ENCODE measurements at regions not wholly inside any gene's neighbourhood (a gene's known extent, or its start where the extent isn't known, plus 50 kb on each side); places are given as distances from the start of the nearest gene placed in this dataset.

DNA sequence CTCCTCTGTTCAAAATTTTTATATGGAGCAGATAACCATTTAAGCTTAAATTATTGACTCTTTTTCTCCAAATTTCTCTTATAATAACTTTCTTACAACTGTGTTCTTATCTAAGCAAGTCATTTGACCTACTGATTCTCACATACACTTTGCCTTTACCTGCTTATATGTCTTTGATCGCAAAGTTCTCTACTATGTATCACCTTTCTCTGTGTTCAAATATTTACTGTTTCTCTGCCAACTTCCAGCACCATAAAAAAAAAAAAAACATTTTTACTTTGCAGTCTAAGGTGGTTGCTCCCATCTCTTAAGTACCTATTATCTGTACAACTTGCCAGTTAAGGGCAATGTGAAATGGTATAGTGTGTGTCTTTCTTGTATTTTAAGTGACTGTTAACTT, 100.8 kb upstream of the DPH6 start:
- no peaks in the 10 kb centered on the region for H3K9me2 ChIP-seq (replicated peaks; ENCODE audit: control insufficient read depth, low read length)
- H3K27ac ChIP-seq (ENCODE audit: low read depth, low read length) = no peak overlapping the region
- H3K4me3 ChIP-seq (ENCODE audit: low read length) = no peak overlapping the region
- no peaks in the 10 kb centered on the region for H3K9me3 ChIP-seq (ENCODE audit: control insufficient read depth, insufficient read depth, low read length)
- H3K4me2 ChIP-seq (ENCODE audit: low read length) = no peak overlapping the region
- H3K36me3 ChIP-seq (ENCODE audit: control insufficient read depth, low read length) = no peaks in the 10 kb centered on the region
- no peaks in the 10 kb centered on the region for H3K4me1 ChIP-seq (ENCODE audit: control insufficient read depth, low read length)
- TF ChIP-seq, protein P1, sequence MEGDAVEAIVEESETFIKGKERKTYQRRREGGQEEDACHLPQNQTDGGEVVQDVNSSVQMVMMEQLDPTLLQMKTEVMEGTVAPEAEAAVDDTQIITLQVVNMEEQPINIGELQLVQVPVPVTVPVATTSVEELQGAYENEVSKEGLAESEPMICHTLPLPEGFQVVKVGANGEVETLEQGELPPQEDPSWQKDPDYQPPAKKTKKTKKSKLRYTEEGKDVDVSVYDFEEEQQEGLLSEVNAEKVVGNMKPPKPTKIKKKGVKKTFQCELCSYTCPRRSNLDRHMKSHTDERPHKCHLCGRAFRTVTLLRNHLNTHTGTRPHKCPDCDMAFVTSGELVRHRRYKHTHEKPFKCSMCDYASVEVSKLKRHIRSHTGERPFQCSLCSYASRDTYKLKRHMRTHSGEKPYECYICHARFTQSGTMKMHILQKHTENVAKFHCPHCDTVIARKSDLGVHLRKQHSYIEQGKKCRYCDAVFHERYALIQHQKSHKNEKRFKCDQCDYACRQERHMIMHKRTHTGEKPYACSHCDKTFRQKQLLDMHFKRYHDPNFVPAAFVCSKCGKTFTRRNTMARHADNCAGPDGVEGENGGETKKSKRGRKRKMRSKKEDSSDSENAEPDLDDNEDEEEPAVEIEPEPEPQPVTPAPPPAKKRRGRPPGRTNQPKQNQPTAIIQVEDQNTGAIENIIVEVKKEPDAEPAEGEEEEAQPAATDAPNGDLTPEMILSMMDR (IDR thresholded peaks at IDR 0.05; ENCODE audit: low read depth, low read length, poor library complexity, severe bottlenecking) = no peak
- no peak for TF ChIP-seq EZH2phosphoT487 (IDR thresholded peaks at IDR 0.05; ENCODE audit: borderline replicate concordance, low read length)
- no peaks in the 10 kb centered on the region for H3F3A ChIP-seq (ENCODE audit: control insufficient read depth, insufficient read depth)
- no peaks in the 10 kb centered on the region for H3K79me2 ChIP-seq (ENCODE audit: control insufficient read depth, low read length)
- H3K27me3 ChIP-seq (ENCODE audit: control insufficient read depth, low read length) = no peaks in the 10 kb centered on the region
- H4K20me1 ChIP-seq (ENCODE audit: control insufficient read depth, insufficient read depth, low read depth, low read length) = no peaks in the 10 kb centered on the region

DNA sequence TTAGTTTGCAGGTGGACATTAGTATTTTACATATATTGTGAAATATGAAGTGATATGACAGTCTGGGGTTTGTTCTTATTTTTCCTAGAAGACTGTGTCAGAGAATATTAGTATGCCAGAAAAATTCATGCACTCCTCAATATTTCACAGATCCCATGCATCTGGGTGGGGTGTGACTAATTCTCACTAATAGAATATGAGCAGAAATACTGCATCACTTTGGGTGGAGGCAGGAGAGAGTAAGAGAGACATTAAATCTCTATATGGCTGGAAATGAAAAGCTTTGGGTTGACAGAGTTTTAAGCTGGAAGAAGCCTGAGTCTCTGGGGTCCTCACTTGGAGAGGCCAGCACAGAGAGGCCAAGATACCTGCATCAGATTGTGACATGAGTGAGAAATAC, 101.3 kb upstream of the DPH6 start:
- TF ChIP-seq, protein P1 (IDR thresholded peaks at IDR 0.05; ENCODE audit: low read depth, low read length, poor library complexity, severe bottlenecking) = no peak
- no peak for TF ChIP-seq EZH2phosphoT487 (IDR thresholded peaks at IDR 0.05; ENCODE audit: borderline replicate concordance, low read length)
- Histone ChIP-seq H3K79me2 (ENCODE audit: control insufficient read depth, low read length) (no peaks in the 10 kb centered on the region), H3K4me3 (ENCODE audit: low read length) (no peak overlapping the region), H3K4me1 (ENCODE audit: control insufficient read depth, low read length) (no peaks in the 10 kb centered on the region), H3K27me3 (ENCODE audit: control insufficient read depth, low read length) (no peaks in the 10 kb centered on the region), H3K27ac (ENCODE audit: low read depth, low read length) (no peak overlapping the region), H3K4me2 (ENCODE audit: low read length) (no peak overlapping the region), H3F3A (ENCODE audit: control insufficient read depth, insufficient read depth) (no peaks in the 10 kb centered on the region), H3K36me3 (ENCODE audit: control insufficient read depth, low read length) (no peaks in the 10 kb centered on the region), H4K20me1 (ENCODE audit: control insufficient read depth, insufficient read depth, low read depth, low read length) (no peaks in the 10 kb centered on the region), H3K9me3 (ENCODE audit: control insufficient read depth, insufficient read depth, low read length) (no peaks in the 10 kb centered on the region), H3K9me2 (replicated peaks; ENCODE audit: control insufficient read depth, low read length) (no peaks in the 10 kb centered on the region)

DNA sequence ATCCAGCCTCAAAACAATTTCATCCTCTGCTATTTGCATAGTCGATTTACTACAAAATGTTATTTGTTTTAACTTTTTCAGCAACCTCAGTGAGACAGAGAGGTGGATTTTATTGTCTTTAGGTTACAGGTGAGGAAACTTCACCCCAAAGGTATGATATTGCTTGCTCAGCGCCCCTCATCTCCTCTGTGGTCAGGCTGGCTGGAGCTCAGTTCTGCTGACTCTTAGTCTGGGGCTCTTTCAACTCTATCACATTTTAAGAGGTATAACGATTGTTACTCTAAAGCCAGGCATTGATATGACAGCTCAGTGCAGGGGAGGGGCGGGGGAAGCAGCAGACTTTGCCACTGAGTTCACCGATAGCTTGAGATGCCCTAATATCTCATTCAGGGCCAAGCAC, 103.0 kb upstream of the DPH6 start:
- H3K4me2 ChIP-seq (ENCODE audit: low read length) = no peak overlapping the region
- TF ChIP-seq, protein P1 (IDR thresholded peaks at IDR 0.05; ENCODE audit: low read depth, low read length, poor library complexity, severe bottlenecking) = no peak
- TF ChIP-seq EZH2phosphoT487 (IDR thresholded peaks at IDR 0.05; ENCODE audit: borderline replicate concordance, low read length) = no peak
- no peaks in the 10 kb centered on the region for H3K27me3 ChIP-seq (ENCODE audit: control insufficient read depth, low read length)
- no peak overlapping the region for H3K27ac ChIP-seq (ENCODE audit: low read depth, low read length)
- H3F3A ChIP-seq (ENCODE audit: control insufficient read depth, insufficient read depth) = no peaks in the 10 kb centered on the region
- no peaks in the 10 kb centered on the region for H3K79me2 ChIP-seq (ENCODE audit: control insufficient read depth, low read length)
- H3K9me2 ChIP-seq (replicated peaks; ENCODE audit: control insufficient read depth, low read length) = no peaks in the 10 kb centered on the region
- no peaks in the 10 kb centered on the region for H4K20me1 ChIP-seq (ENCODE audit: control insufficient read depth, insufficient read depth, low read depth, low read length)
- H3K36me3 ChIP-seq (ENCODE audit: control insufficient read depth, low read length) = no peaks in the 10 kb centered on the region
- H3K4me1 ChIP-seq (ENCODE audit: control insufficient read depth, low read length) = no peaks in the 10 kb centered on the region
- H3K4me3 ChIP-seq (ENCODE audit: low read length) = no peak overlapping the region
- H3K9me3 ChIP-seq (ENCODE audit: control insufficient read depth, insufficient read depth, low read length) = no peaks in the 10 kb centered on the region

DNA sequence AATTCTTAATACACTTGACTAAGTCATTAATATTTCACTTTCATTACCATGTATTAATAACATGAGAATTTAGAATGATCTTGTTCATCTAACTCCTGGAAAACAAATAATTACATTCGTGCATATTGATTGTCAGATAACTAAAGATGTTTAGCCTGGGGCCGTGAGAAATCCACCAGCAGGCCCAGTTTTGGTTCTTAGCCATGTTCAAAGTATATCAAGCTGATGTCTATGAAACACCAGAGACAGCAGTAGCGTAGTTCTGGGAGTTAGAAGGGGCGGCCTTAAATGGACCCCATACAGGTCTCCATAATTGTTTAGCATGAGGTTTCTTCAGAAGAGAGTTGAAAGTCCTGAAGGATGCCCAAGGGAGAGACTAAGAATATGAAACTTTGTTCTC, 103.6 kb upstream of the DPH6 start:
- no peaks in the 10 kb centered on the region for H3K9me2 ChIP-seq (replicated peaks; ENCODE audit: control insufficient read depth, low read length)
- no peaks in the 10 kb centered on the region for H3K9me3 ChIP-seq (ENCODE audit: control insufficient read depth, insufficient read depth, low read length)
- no peaks in the 10 kb centered on the region for H3F3A ChIP-seq (ENCODE audit: control insufficient read depth, insufficient read depth)
- H3K27me3 ChIP-seq (ENCODE audit: control insufficient read depth, low read length) = no peaks in the 10 kb centered on the region
- no peaks in the 10 kb centered on the region for H3K79me2 ChIP-seq (ENCODE audit: control insufficient read depth, low read length)
- no peak overlapping the region for H3K4me3 ChIP-seq (ENCODE audit: low read length)
- H3K27ac ChIP-seq (ENCODE audit: low read depth, low read length) = no peak overlapping the region
- no peak for TF ChIP-seq EZH2phosphoT487 (IDR thresholded peaks at IDR 0.05; ENCODE audit: borderline replicate concordance, low read length)
- TF ChIP-seq, protein P1 (IDR thresholded peaks at IDR 0.05; ENCODE audit: low read depth, low read length, poor library complexity, severe bottlenecking) = no peak
- no peaks in the 10 kb centered on the region for H3K36me3 ChIP-seq (ENCODE audit: control insufficient read depth, low read length)
- H3K4me1 ChIP-seq (ENCODE audit: control insufficient read depth, low read length) = no peaks in the 10 kb centered on the region
- no peaks in the 10 kb centered on the region for H4K20me1 ChIP-seq (ENCODE audit: control insufficient read depth, insufficient read depth, low read depth, low read length)
- no peak overlapping the region for H3K4me2 ChIP-seq (ENCODE audit: low read length)
